DND-41 (cell line): ENCODE measurements at regions not wholly inside any gene's neighbourhood (a gene's known extent, or its start where the extent isn't known, plus 50 kb on each side); places are given as distances from the start of the nearest gene placed in this dataset.

Experiments
- EZH2 ChIP-seq: IDR thresholded peaks from 3 replicates; pipeline ENCODE4 v1.6.1; 2012; ENCODE audit warnings: borderline replicate concordance, low read depth, mild to moderate bottlenecking, moderate library complexity, low read length, inconsistent platforms; ENCODE audit not compliant: severe bottlenecking
- TF ChIP-seq, protein P1 (sequence below): IDR thresholded peaks from 2 replicates; pipeline ENCODE4 v1.5.1; 2012; ENCODE audit warnings: borderline replicate concordance, low read length, moderate library complexity, mild to moderate bottlenecking; ENCODE audit not compliant: poor library complexity, severe bottlenecking; ENCODE audit errors: extremely low read depth

- TF ChIP-seq, protein P1, sequence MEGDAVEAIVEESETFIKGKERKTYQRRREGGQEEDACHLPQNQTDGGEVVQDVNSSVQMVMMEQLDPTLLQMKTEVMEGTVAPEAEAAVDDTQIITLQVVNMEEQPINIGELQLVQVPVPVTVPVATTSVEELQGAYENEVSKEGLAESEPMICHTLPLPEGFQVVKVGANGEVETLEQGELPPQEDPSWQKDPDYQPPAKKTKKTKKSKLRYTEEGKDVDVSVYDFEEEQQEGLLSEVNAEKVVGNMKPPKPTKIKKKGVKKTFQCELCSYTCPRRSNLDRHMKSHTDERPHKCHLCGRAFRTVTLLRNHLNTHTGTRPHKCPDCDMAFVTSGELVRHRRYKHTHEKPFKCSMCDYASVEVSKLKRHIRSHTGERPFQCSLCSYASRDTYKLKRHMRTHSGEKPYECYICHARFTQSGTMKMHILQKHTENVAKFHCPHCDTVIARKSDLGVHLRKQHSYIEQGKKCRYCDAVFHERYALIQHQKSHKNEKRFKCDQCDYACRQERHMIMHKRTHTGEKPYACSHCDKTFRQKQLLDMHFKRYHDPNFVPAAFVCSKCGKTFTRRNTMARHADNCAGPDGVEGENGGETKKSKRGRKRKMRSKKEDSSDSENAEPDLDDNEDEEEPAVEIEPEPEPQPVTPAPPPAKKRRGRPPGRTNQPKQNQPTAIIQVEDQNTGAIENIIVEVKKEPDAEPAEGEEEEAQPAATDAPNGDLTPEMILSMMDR = no peak
- TF ChIP-seq EZH2 = no peak
Measured at GRCh38 chr2:132255714-132256113, 94.0 kb upstream of the ANKRD30BL start.
